ENCODE measurements at regions not wholly inside any gene's neighbourhood (a gene's known extent, or its start where the extent isn't known, plus 50 kb on each side); places are given as distances from the start of the nearest gene placed in this dataset.

DNA sequence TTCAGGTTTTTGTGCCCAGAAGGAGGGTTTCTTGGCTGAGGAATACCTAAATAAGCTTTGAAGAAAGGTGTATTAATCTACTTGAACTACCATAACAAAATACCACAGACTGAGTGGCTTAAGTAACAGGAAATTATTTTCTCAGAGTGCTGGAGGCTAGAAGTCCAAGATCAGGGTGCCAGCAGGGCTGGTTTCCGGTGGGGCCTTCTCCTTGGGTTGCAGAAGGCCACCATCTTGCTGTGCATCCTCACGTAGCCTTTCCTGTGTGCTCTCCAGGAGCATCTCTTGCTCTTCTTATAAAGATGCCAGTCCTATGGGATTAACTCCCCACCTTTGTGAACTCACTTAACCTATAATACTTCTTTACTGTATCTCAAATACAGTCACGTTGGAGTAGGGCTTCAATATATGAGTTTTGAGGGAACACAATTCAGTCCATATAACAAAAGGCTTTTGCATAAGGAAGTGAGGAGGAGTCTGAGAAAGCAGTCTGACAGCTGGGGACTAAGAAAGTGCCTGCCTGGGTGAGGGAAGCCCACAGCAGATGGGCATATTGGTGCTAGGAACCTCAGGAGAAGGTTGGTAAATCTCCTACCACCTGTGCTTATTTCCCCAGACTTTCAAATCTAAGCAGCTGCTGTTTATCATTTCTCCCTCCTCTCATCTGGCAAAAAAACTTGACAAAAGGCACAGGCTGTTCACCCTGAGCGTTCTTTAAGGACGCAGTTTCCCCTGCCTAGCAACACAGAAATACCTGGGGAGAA, 89.6 kb upstream of the CBLB start:
- no peak for TF ChIP-seq CTCF (IDR thresholded peaks at IDR 0.05; ENCODE audit: insufficient read depth, low read length)
- H3K4me3 ChIP-seq (ENCODE audit: low read depth, low read length) = no peak overlapping the region
- no peak for DNase-seq (ENCODE audit: low read depth)

- DNase-seq (ENCODE audit: low read depth) = peak; percentile 69
- TF ChIP-seq CTCF (IDR thresholded peaks at IDR 0.05; ENCODE audit: insufficient read depth, low read length) = no peak
- no peak overlapping the region for H3K4me3 ChIP-seq (ENCODE audit: low read depth, low read length)
These were observed 91.0 kb upstream of the CBLB start for GRCh38 chr3:105959851-105960250.

DNA sequence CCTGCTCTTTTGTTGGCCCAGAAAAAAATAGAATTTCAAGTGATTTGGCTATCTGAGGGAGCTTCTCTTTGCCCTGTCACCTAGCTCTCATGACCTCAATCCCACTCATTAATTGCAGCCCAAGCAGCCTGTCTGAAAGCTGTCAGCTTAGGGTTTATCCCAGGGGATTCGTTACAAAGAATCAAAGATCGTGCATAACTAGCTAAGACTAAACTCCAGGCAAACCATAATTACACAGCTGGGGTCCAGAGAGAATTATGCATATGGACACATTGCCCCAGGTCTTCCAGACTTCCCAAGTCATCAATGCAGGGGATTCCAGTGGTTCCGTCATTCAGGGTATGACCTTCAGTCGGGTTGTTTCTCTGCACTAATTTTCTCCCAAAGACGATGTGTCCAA, 91.6 kb upstream of the CBLB start:
- no peak overlapping the region for H3K4me3 ChIP-seq (ENCODE audit: low read depth, low read length)
- no peak for TF ChIP-seq CTCF (IDR thresholded peaks at IDR 0.05; ENCODE audit: insufficient read depth, low read length)
- no peak for DNase-seq (ENCODE audit: low read depth)

DNA sequence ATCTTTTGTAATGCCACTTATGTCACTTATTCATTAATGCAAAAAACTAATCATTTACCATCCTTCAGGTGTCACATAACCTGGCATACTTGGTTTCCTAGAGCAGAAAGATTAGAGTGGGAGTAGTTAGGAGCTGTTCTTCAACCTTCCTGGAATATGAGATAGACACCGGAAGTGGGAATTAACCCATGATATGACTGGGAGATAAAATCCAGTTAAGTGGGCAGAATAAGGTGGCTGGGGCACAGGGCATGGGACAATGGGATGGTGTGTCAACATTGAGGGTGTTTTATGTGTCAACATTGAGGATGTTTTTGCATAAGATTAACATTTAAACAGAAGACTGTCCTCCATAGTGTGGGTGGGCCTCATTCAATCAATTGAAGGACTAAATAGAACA, 94.3 kb upstream of the CBLB start:
- no peak for DNase-seq (ENCODE audit: low read depth)
- no peak for TF ChIP-seq CTCF (IDR thresholded peaks at IDR 0.05; ENCODE audit: insufficient read depth, low read length)
- H3K4me3 ChIP-seq (ENCODE audit: low read depth, low read length) = no peak overlapping the region

GRCh38 chr3:105965384-105965783, 96.6 kb upstream of the CBLB start:
- H3K4me3 ChIP-seq (ENCODE audit: low read depth, low read length) = no peak overlapping the region
- no peak for TF ChIP-seq CTCF (IDR thresholded peaks at IDR 0.05; ENCODE audit: insufficient read depth, low read length)
- peak; percentile 90 for DNase-seq (ENCODE audit: low read depth)

GRCh38 chr3:105967117-105967516, 98.3 kb upstream of the CBLB start:
- DNase-seq (ENCODE audit: low read depth) = peak; percentile 86
- no peak for TF ChIP-seq CTCF (IDR thresholded peaks at IDR 0.05; ENCODE audit: insufficient read depth, low read length)
- H3K4me3 ChIP-seq (ENCODE audit: low read depth, low read length) = no peak overlapping the region

DNA sequence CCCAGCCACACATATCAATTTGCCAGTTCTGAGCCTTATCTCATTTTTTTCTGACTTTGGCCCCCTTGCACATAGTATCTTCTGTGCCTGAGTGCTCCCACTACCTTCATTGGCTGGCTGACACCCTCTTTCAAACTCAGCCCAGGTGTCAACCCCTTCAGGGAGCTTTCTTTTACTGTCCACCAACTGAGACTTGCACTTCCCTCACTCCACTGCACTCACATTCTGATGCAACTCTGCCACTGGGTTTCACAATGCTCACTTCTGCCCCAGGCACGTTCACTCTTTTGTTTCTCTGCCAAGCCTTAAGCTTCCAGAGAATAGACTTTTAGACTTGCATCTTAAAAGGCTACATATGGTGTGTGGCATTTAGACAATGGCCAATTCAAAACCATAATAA, 101.5 kb upstream of the CBLB start:
- DNase-seq (ENCODE audit: low read depth) = peak; percentile 92
- TF ChIP-seq CTCF (IDR thresholded peaks at IDR 0.05; ENCODE audit: insufficient read depth, low read length) = no peak
- H3K4me3 ChIP-seq (ENCODE audit: low read depth, low read length) = no peak overlapping the region
